NCI-H2029 treated with DMSO at 0.1 percent for 48 hours (cell line): ENCODE measurements at regions not wholly inside any gene's neighbourhood (a gene's known extent, or its start where the extent isn't known, plus 50 kb on each side); places are given as distances from the start of the nearest gene placed in this dataset.
"Not testable (repeated sequence)": the region's sequence is repeated elsewhere in the genome, so short reads cannot be mapped to it uniquely, and the experiment has no call there.

Source experiments
- DNase-seq: peaks from one replicate; lab custom pipeline; 2025; lab: John Stamatoyannopoulos, UW

GRCh38 chr10:123221418-123221817 lies 67.2 kb downstream of the BUB3 start:
- no peak for DNase-seq

- DNase-seq = no peak
These were observed 68.6 kb downstream of the BUB3 start for GRCh38 chr10:123222832-123223231.

- no peak for DNase-seq
These were observed 73.5 kb downstream of the BUB3 start for GRCh38 chr10:123227706-123228105.

- DNase-seq = no peak
These were observed 75.9 kb downstream of the BUB3 start for GRCh38 chr10:123229927-123230630.

GRCh38 chr10:123232879-123233278 lies 78.7 kb downstream of the BUB3 start:
- DNase-seq = not testable (repeated sequence)

- DNase-seq = not testable (repeated sequence)
These were observed 80.8 kb downstream of the BUB3 start for GRCh38 chr10:123235014-123235413.

GRCh38 chr10:123236126-123236525 lies 81.9 kb downstream of the BUB3 start:
- no peak for DNase-seq

GRCh38 chr10:123240250-123240649 lies 86.0 kb downstream of the BUB3 start:
- DNase-seq = no peak

GRCh38 chr10:123240776-123241175 lies 86.6 kb downstream of the BUB3 start:
- no peak for DNase-seq

GRCh38 chr10:123241391-123242141 lies 87.4 kb downstream of the BUB3 start:
- no peak for DNase-seq

GRCh38 chr10:123244747-123245146 lies 90.5 kb downstream of the BUB3 start:
- no peak for DNase-seq

- no peak for DNase-seq
These were observed 91.1 kb downstream of the BUB3 start for GRCh38 chr10:123245264-123245663.

- no peak for DNase-seq
These were observed 95.7 kb downstream of the BUB3 start for GRCh38 chr10:123249894-123250293.

GRCh38 chr10:123250640-123251039 lies 96.4 kb downstream of the BUB3 start:
- DNase-seq = no peak

- DNase-seq = no peak
These were observed 98.6 kb downstream of the BUB3 start for GRCh38 chr10:123252779-123253178.

GRCh38 chr10:123254343-123254742 lies 100.1 kb downstream of the BUB3 start:
- not testable (repeated sequence) for DNase-seq

- DNase-seq = no peak
These were observed 103.8 kb downstream of the BUB3 start for GRCh38 chr10:123257904-123258456.

- no peak for DNase-seq
These were observed 104.9 kb downstream of the BUB3 start for GRCh38 chr10:123259081-123259480.

GRCh38 chr10:123259791-123260190 lies 105.6 kb downstream of the BUB3 start:
- DNase-seq = no peak

- DNase-seq = no peak
These were observed 108.3 kb downstream of the BUB3 start for GRCh38 chr10:123262456-123262855.

GRCh38 chr10:123266971-123267370 lies 112.8 kb downstream of the BUB3 start:
- DNase-seq = no peak

GRCh38 chr10:123269017-123269552 lies 114.9 kb downstream of the BUB3 start:
- DNase-seq = peak; percentile 58

GRCh38 chr10:123269675-123270074 lies 115.5 kb downstream of the BUB3 start:
- DNase-seq = no peak
